SK-N-SH (cell line): ENCODE measurements at regions not wholly inside any gene's neighbourhood (a gene's known extent, or its start where the extent isn't known, plus 50 kb on each side); places are given as distances from the start of the nearest gene placed in this dataset.

Experiments
- CTCF ChIA-PET: fragments of 300-600, 350-600 bp; formaldehyde crosslinking; extraction: SDS; loops from one replicate; lab custom pipeline; 2021; lab: Yijun Ruan, JAX
- POLR2A ChIA-PET: fragments of 350-600 bp; sonication (Branson Sonifier 250); formaldehyde crosslinking; extraction: SDS; loops from one replicate; lab custom pipeline; 2020; ENCODE audit warnings: antibody characterized with exemption, inconsistent platforms; lab: Yijun Ruan, JAX
- DNase-seq: peaks from one replicate; pipeline ENCODE4 v3.0.0; 2012
- H2AFZ ChIP-seq: fragments of 200-600 bp; sonication (generic); 2 replicates; pipeline ENCODE4 v1.8.1; 2016; ENCODE audit warnings: antibody characterized with exemption, mild to moderate bottlenecking, low read depth
- H3F3A ChIP-seq: fragments of 200-600 bp; sonication (generic); replicated peaks from 2 replicates; pipeline ENCODE3; 2016; ENCODE audit warnings: antibody characterized with exemption, mild to moderate bottlenecking; ENCODE audit not compliant: insufficient read depth
- H3K27ac ChIP-seq, 2 experiments: fragments of 200-500 bp in 1 of 2; fragments of 200-600 bp in 1 of 2; sonication (Bioruptor generic) in 1 of 2; sonication (generic), shearing (Covaris generic) in 1 of 2; 2 replicates each; pipeline versions ENCODE4 v1.5.1 to v1.6.1; 2014 to 2016; ENCODE audit warnings: low read depth in 2 of 2, inconsistent platforms in 1 of 2, low read length in 1 of 2, mild to moderate bottlenecking in 1 of 2, mixed read lengths in 1 of 2
- H3K27me3 ChIP-seq: fragments of 200-600 bp; sonication (generic), shearing (Covaris generic); 2 replicates; pipeline ENCODE4 v1.6.1; 2016; ENCODE audit warnings: mixed run types; ENCODE audit not compliant: insufficient read depth
- H3K36me3 ChIP-seq, 2 experiments: fragments of 200-500 bp in 1 of 2; fragments of 200-600 bp in 1 of 2; sonication (Bioruptor generic) in 1 of 2; sonication (generic) in 1 of 2; replicated peaks in 1 of 2; 2 replicates each; pipeline versions ENCODE3 to v1.5.1; 2014 to 2016; ENCODE audit warnings: low read length in 1 of 2, mild to moderate bottlenecking in 1 of 2; ENCODE audit not compliant: insufficient read depth in 2 of 2, control insufficient read depth in 1 of 2
- H3K4me1 ChIP-seq, 2 experiments: fragments of 200-500 bp in 1 of 2; fragments of 200-600 bp in 1 of 2; sonication (Bioruptor generic) in 1 of 2; sonication (generic), shearing (Covaris generic) in 1 of 2; 2 replicates each; pipeline versions ENCODE4 v1.5.1 to v1.6.1; 2014 to 2016; ENCODE audit warnings: low read depth in 1 of 2, low read length in 1 of 2, mixed run types in 1 of 2; ENCODE audit not compliant: insufficient read depth in 2 of 2, control insufficient read depth in 1 of 2
- H3K4me2 ChIP-seq: fragments of 200-600 bp; sonication (generic), shearing (Covaris generic); 2 replicates; pipeline ENCODE4 v1.6.1; 2017; ENCODE audit warnings: mixed run types
- H3K4me3 ChIP-seq, 2 experiments: fragments of 200-500 bp in 1 of 2; fragments of 200-600 bp in 1 of 2; sonication (Bioruptor generic) in 1 of 2; sonication (generic), shearing (Covaris generic) in 1 of 2; 2 replicates each; pipeline versions ENCODE4 v1.5.1 to v1.8.1; 2014 to 2016; ENCODE audit warnings: low read depth in 2 of 2, inconsistent platforms in 1 of 2, low read length in 1 of 2, mild to moderate bottlenecking in 1 of 2, mixed read lengths in 1 of 2, moderate library complexity in 1 of 2
- H3K79me2 ChIP-seq: fragments of 200-600 bp; sonication (generic); 2 replicates; pipeline ENCODE4 v1.8.1; 2017; ENCODE audit warnings: mild to moderate bottlenecking; ENCODE audit not compliant: insufficient read depth
- H3K9ac ChIP-seq: fragments of 200-600 bp; sonication (generic); 2 replicates; pipeline ENCODE4 v1.6.1; 2017; ENCODE audit warnings: mixed run types
- H3K9me2 ChIP-seq: fragments of 200-600 bp; sonication (generic); 2 replicates; pipeline ENCODE4 v1.6.1; 2017; ENCODE audit warnings: mixed run types
- H3K9me3 ChIP-seq: fragments of 200-600 bp; sonication (generic); 2 replicates; pipeline ENCODE4 v1.6.1; 2017; ENCODE audit warnings: mixed run types, mild to moderate bottlenecking, moderate library complexity
- H4K20me1 ChIP-seq: fragments of 200-600 bp; sonication (generic); 2 replicates; pipeline ENCODE4 v1.6.1; 2017; ENCODE audit warnings: mild to moderate bottlenecking, mixed run types; ENCODE audit not compliant: insufficient read depth
- CTCF ChIP-seq: fragments of 200-600 bp; sonication (generic); IDR thresholded peaks from 2 replicates; pipeline ENCODE4 v1.6.1; 2017; ENCODE audit warnings: antibody characterized with exemption, mild to moderate bottlenecking, moderate library complexity
- EP300 ChIP-seq, 2 experiments: IDR thresholded peaks; 2 replicates each; pipeline versions ENCODE4 v1.4.0 to v1.6.1; 2012; ENCODE audit warnings: borderline replicate concordance in 1 of 2, low read depth in 1 of 2, low read length in 1 of 2
- GATA2 ChIP-seq: sonication (generic); formaldehyde crosslinking; IDR thresholded peaks from 2 replicates; pipeline ENCODE4 v1.5.0; 2020; ENCODE audit warnings: mild to moderate bottlenecking, missing genetic modification reagents
- IRF3 ChIP-seq: fragments of 150-350 bp; IDR thresholded peaks from 2 replicates; pipeline ENCODE4 v1.6.1; 2016; ENCODE audit warnings: mild to moderate bottlenecking, low read depth, low read length
- JUND ChIP-seq: IDR thresholded peaks from 2 replicates; pipeline ENCODE4 v1.4.0; 2012
- MEF2A ChIP-seq: IDR thresholded peaks from 2 replicates; pipeline ENCODE4 v1.4.0; 2012; ENCODE audit warnings: low read depth, borderline replicate concordance
- MXI1 ChIP-seq: IDR thresholded peaks from 2 replicates; pipeline ENCODE4 v1.6.1; 2012; ENCODE audit warnings: mild to moderate bottlenecking, low read depth, low read length, improper control_type of control experiment
- POLR2AphosphoS5 ChIP-seq: IDR thresholded peaks from 2 replicates; pipeline ENCODE4 v1.6.1; 2012; ENCODE audit warnings: low read depth, low read length
- RCOR1 ChIP-seq: fragments of 150-350 bp; IDR thresholded peaks from 2 replicates; pipeline ENCODE4 v1.6.1; 2017; ENCODE audit warnings: antibody characterized with exemption, low read length
- REST ChIP-seq: IDR thresholded peaks from 2 replicates; pipeline ENCODE4 v1.6.1; 2012; ENCODE audit warnings: mild to moderate bottlenecking, low read depth, low read length, moderate library complexity
- TEAD4 ChIP-seq: IDR thresholded peaks from 2 replicates; pipeline ENCODE4 v1.4.0; 2012; ENCODE audit warnings: mild to moderate bottlenecking, borderline replicate concordance; ENCODE audit not compliant: insufficient read depth
- USF2 ChIP-seq: fragments of 150-350 bp; IDR thresholded peaks from 2 replicates; pipeline ENCODE4 v1.6.1; 2017; ENCODE audit warnings: antibody characterized with exemption, low read length, low read depth, borderline replicate concordance
- WGBS: methylation state at CpG from one replicate; pipeline ENCODE4 v1.1.6; 2017; ENCODE audit warnings: low lambda C conversion rate; 5-methylcytosine and 5-hydroxymethylcytosine counted together

GRCh38 chr2:220463876-220464275 is 836.4 kb downstream of the SLC4A3 start (continued):
- no peak for TF ChIP-seq IRF3
- no peak for TF ChIP-seq RCOR1

GRCh38 chr2:220465700-220466099 is 838.3 kb downstream of the SLC4A3 start:
- H3K9me3 ChIP-seq: no peaks in the 10 kb centered on the region
- no peak overlapping the region for H3K9ac ChIP-seq
- no peaks in the 10 kb centered on the region for H3K4me1 ChIP-seq
- DNase-seq: no peak
- H3K4me3 ChIP-seq: no peak overlapping the region
- H3K36me3 ChIP-seq: no peaks in the 10 kb centered on the region
- no peak overlapping the region for H3K27ac ChIP-seq
- TF ChIP-seq RCOR1 (no peak), GATA2 (CRISPR knock-in tag) (no peak)
- no peak overlapping the region for H2AFZ ChIP-seq
- no peaks in the 10 kb centered on the region for H3K27me3 ChIP-seq
- 23% methylated on average over 4 of the region's 4 CpGs for WGBS
- ChIA-PET CTCF (no interaction called here), POLR2A (no interaction called here)
- no peaks in the 10 kb centered on the region for H4K20me1 ChIP-seq
- no peaks in the 10 kb centered on the region for H3K79me2 ChIP-seq
- no peaks in the 10 kb centered on the region for H3K9me2 ChIP-seq
- no peak overlapping the region for H3K4me2 ChIP-seq
- no peaks in the 10 kb centered on the region for H3F3A ChIP-seq

- no peak overlapping the region for H3K9ac ChIP-seq
- ChIA-PET CTCF (no interaction called here), POLR2A (no interaction called here)
- no peak overlapping the region for H2AFZ ChIP-seq
- DNase-seq: no peak
- H3K4me2 ChIP-seq: no peak overlapping the region
- no peaks in the 10 kb centered on the region for H4K20me1 ChIP-seq
- H3K9me3 ChIP-seq: no peaks in the 10 kb centered on the region
- H3K9me2 ChIP-seq: no peaks in the 10 kb centered on the region
- TF ChIP-seq IRF3 (no peak), EP300 (IDR thresholded peaks at IDR 0.05; ENCODE audit: borderline replicate concordance in 1 of 2, low read depth in 1 of 2, low read length in 1 of 2) (no peak), POLR2AphosphoS5 (no peak), USF2 (no peak), TEAD4 (no peak), RCOR1 (no peak), REST (no peak), MEF2A (no peak), JUND (no peak), MXI1 (no peak), CTCF (no peak)
- H3K36me3 ChIP-seq: no peaks in the 10 kb centered on the region
- H3K27me3 ChIP-seq: no peaks in the 10 kb centered on the region
- H3K4me1 ChIP-seq: no peaks in the 10 kb centered on the region
- H3F3A ChIP-seq: no peaks in the 10 kb centered on the region
- 19% methylated on average over 2 of the region's 2 CpGs for WGBS
- no peak overlapping the region for H3K27ac ChIP-seq
- H3K4me3 ChIP-seq: no peak overlapping the region
- H3K79me2 ChIP-seq: no peaks in the 10 kb centered on the region
These were observed 838.8 kb downstream of the SLC4A3 start for GRCh38 chr2:220466251-220466691.
